ENCODE measurements at regions not wholly inside any gene's neighbourhood (a gene's known extent, or its start where the extent isn't known, plus 50 kb on each side); places are given as distances from the start of the nearest gene placed in this dataset.

DNA sequence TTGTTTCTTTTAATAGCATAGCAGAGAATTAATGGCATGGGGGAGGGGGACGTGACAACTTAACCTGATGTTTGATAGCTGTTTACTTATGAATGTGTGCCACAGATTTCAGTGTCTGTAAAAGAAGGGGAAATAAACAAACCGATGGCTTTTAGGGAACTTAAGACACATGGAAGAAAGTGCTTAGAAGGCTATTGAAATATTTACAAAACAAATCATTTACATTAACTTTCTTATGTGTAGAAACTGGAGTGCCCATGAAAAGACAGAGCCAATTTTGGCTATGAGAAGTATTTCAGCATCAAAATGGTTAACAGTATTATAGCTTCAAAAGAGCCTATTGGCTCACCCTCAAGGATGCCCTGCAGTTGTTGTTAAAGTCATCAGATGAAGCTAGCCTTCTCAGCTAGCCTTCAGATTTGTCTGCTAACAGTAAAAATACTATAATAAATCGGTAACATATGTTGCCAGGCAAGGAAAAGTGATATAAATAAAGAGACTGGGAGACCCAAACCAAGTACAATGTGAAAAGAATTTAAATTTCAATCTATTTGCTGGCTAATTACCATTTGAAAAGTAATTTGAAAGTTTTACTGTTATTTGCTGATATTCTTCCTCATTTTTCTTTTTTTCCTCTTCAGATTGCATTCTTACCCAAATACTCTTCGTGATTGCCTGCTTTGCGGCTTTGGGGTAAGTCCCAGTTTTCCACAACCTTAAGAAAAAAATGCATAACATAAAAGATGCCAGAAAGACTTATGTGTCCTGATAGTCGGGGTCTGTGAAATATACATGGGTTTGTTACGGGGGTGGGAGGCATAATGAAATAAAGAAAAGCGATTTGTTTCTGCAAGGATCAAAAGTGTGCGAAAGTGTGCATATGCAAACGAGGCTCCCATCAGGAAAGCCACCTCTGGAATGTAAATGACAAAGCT lies 256.4 kb downstream of the MEIS1 start:
- TF ChIP-seq YY1 (IDR thresholded peaks at IDR 0.05; ENCODE audit: low read depth), result no peak
- no peak for TF ChIP-seq EP300 (IDR thresholded peaks at IDR 0.05; ENCODE audit: borderline replicate concordance)
- TF ChIP-seq NFIC (IDR thresholded peaks at IDR 0.05), result no peak
- TF ChIP-seq RAD21 (IDR thresholded peaks at IDR 0.05; ENCODE audit: low read depth), result no peak
- TF ChIP-seq, protein P1, sequence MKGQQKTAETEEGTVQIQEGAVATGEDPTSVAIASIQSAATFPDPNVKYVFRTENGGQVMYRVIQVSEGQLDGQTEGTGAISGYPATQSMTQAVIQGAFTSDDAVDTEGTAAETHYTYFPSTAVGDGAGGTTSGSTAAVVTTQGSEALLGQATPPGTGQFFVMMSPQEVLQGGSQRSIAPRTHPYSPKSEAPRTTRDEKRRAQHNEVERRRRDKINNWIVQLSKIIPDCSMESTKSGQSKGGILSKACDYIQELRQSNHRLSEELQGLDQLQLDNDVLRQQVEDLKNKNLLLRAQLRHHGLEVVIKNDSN (IDR thresholded peaks at IDR 0.05), result no peak
- TF ChIP-seq EGR1 (IDR thresholded peaks at IDR 0.05), result no peak
- TF ChIP-seq ZBTB7A (IDR thresholded peaks at IDR 0.05; ENCODE audit: low read depth), result no peak
- TF ChIP-seq, protein P2, sequence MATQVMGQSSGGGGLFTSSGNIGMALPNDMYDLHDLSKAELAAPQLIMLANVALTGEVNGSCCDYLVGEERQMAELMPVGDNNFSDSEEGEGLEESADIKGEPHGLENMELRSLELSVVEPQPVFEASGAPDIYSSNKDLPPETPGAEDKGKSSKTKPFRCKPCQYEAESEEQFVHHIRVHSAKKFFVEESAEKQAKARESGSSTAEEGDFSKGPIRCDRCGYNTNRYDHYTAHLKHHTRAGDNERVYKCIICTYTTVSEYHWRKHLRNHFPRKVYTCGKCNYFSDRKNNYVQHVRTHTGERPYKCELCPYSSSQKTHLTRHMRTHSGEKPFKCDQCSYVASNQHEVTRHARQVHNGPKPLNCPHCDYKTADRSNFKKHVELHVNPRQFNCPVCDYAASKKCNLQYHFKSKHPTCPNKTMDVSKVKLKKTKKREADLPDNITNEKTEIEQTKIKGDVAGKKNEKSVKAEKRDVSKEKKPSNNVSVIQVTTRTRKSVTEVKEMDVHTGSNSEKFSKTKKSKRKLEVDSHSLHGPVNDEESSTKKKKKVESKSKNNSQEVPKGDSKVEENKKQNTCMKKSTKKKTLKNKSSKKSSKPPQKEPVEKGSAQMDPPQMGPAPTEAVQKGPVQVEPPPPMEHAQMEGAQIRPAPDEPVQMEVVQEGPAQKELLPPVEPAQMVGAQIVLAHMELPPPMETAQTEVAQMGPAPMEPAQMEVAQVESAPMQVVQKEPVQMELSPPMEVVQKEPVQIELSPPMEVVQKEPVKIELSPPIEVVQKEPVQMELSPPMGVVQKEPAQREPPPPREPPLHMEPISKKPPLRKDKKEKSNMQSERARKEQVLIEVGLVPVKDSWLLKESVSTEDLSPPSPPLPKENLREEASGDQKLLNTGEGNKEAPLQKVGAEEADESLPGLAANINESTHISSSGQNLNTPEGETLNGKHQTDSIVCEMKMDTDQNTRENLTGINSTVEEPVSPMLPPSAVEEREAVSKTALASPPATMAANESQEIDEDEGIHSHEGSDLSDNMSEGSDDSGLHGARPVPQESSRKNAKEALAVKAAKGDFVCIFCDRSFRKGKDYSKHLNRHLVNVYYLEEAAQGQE (IDR thresholded peaks at IDR 0.05; ENCODE audit: low read depth), result no peak

DNA sequence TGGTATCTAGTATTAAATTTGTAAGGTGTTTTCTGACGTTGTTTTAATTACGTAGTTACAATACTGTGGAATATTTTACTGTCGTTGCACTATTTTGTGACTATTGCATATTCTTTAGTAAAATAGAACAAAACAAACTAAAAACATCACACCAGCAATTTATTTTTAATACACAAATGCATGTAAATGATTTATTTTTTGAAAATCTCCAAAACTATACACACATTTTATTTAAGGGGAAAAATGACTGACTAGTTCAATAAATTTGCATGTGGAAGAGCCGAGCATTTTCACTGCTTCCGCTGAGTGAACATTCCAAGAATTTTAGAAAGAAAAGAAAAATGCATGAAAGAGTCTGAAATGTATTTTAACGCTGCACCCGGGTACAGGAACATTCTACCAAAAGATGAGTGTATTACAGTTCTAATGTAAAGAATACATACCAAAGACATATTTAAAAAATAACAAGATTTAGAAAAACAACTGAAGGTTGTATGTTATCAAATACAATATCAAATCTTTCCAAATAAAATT lies 257.7 kb downstream of the MEIS1 start:
- TF ChIP-seq ZBTB7A (IDR thresholded peaks at IDR 0.05; ENCODE audit: low read depth) (no peak), RAD21 (IDR thresholded peaks at IDR 0.05; ENCODE audit: low read depth) (no peak), CREB1 (IDR thresholded peaks at IDR 0.05; ENCODE audit: low read depth) (no peak), EP300 (IDR thresholded peaks at IDR 0.05; ENCODE audit: borderline replicate concordance) (no peak), FOXM1 (IDR thresholded peaks at IDR 0.05; ENCODE audit: borderline replicate concordance, low read depth) (no peak), NFIC (IDR thresholded peaks at IDR 0.05) (no peak), TCF12 (IDR thresholded peaks at IDR 0.05; ENCODE audit: low read depth) (no peak), TAF1 (IDR thresholded peaks at IDR 0.05; ENCODE audit: low read depth) (no peak), YY1 (IDR thresholded peaks at IDR 0.05; ENCODE audit: low read depth) (no peak), EGR1 (IDR thresholded peaks at IDR 0.05) (no peak), TEAD4 (IDR thresholded peaks at IDR 0.05) (no peak)
- TF ChIP-seq, protein P3, sequence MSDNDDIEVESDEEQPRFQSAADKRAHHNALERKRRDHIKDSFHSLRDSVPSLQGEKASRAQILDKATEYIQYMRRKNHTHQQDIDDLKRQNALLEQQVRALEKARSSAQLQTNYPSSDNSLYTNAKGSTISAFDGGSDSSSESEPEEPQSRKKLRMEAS (IDR thresholded peaks at IDR 0.05), result no peak
- TF ChIP-seq, protein P2 (IDR thresholded peaks at IDR 0.05; ENCODE audit: low read depth), result no peak

DNA sequence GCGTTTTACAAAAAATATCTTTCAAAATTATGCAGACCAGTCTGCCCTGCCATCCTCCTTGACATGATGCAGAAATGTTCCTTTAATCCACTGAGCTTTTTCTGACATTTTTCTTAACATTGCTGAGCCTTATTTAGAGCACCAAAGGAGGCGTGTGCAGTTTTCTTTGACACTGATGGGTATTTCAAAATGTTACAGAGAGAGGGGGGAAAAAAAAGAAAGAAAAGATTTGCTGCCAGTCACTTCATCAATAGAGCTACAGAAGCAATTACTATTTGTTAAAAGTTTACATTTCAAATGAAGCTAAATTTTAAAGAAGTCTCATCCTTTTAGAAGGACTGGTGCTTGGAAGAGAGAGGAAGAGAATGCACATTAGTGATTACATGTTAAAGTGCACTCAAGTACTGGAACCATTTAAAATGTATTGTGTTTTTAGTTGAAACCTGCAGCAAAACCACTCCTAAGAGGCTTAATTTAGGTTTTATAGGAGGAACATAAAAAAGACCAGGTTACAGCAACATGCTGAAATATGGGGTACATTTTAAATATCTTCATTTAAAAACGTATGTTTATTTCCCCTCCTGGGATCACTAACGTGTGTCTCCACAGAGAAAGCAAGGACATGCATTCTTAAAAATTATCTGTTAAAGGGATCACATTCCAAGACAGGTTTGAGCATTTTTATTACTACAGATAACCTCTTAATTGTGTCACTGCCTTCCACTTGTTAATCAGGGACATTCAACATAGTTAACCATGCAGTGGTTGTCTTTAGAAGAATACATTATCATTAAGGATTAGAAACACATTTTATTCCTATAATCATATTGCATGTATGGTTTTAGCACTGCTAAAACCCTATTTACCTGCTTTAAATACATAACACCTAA lies 258.4 kb downstream of the MEIS1 start:
- no peak for TF ChIP-seq TEAD4 (IDR thresholded peaks at IDR 0.05)
- no peak for TF ChIP-seq EGR1 (IDR thresholded peaks at IDR 0.05)
- TF ChIP-seq, protein P1 (IDR thresholded peaks at IDR 0.05), result no peak
- TF ChIP-seq, protein P2 (IDR thresholded peaks at IDR 0.05; ENCODE audit: low read depth), result no peak
- TF ChIP-seq ZBTB7A (IDR thresholded peaks at IDR 0.05; ENCODE audit: low read depth), result no peak
- no peak for TF ChIP-seq CREB1 (IDR thresholded peaks at IDR 0.05; ENCODE audit: low read depth)
- no peak for TF ChIP-seq CEBPB (IDR thresholded peaks at IDR 0.05)
- no peak for TF ChIP-seq FOXM1 (IDR thresholded peaks at IDR 0.05; ENCODE audit: borderline replicate concordance, low read depth)
- no peak for TF ChIP-seq NFIC (IDR thresholded peaks at IDR 0.05)
- TF ChIP-seq TCF12 (IDR thresholded peaks at IDR 0.05; ENCODE audit: low read depth), result no peak
- no peak for TF ChIP-seq TAF1 (IDR thresholded peaks at IDR 0.05; ENCODE audit: low read depth)
- TF ChIP-seq YY1 (IDR thresholded peaks at IDR 0.05; ENCODE audit: low read depth), result no peak
- no peak for TF ChIP-seq RAD21 (IDR thresholded peaks at IDR 0.05; ENCODE audit: low read depth)

Data from Ishikawa (cell line).